Ascending aorta (tissue), 2 donors: ENCODE measurements at regions not wholly inside any gene's neighbourhood (a gene's known extent, or its start where the extent isn't known, plus 50 kb on each side); places are given as distances from the start of the nearest gene placed in this dataset.

Source experiments
- DNase-seq, 2 donors: peaks; one replicate each; pipeline ENCODE4 v3.0.0-alpha.2; 2019; ENCODE audit warnings: low spot score in 2 of 2
- H3K27ac ChIP-seq, 2 donors: fragments of 200-600 bp; sonication (generic); one replicate each; pipeline ENCODE4 v1.5.1; 2016 to 2017; ENCODE audit warnings: mild to moderate bottlenecking in 1 of 2
- H3K27me3 ChIP-seq: fragments of 200-600 bp; sonication (generic); one replicate; pipeline ENCODE4 v1.5.1; 2017
- H3K36me3 ChIP-seq, 2 donors: fragments of 200-600 bp; sonication (generic); one replicate each; pipeline ENCODE4 v1.5.1; 2016
- H3K4me1 ChIP-seq, 2 donors: fragments of 200-600 bp; sonication (generic); one replicate each; pipeline ENCODE4 v1.5.1; 2016 to 2017; ENCODE audit warnings: mild to moderate bottlenecking in 1 of 2
- H3K4me3 ChIP-seq, 2 donors: fragments of 200-600 bp; sonication (generic); one replicate each; pipeline ENCODE4 v1.5.1; 2016 to 2017; ENCODE audit warnings: mild to moderate bottlenecking in 1 of 2
- H3K9me3 ChIP-seq, 2 donors: fragments of 200-600 bp; sonication (generic); one replicate each; pipeline ENCODE4 v1.5.1; 2016
- intact Hi-C: fragments of 100-400 bp; cut with DNase I; formaldehyde crosslinking; loops from one replicate; pipeline ENCODE4 v1.15.1; 2023
- TF ChIP-seq, protein P1 (sequence below), 3 experiments: fragments of 200-600 bp in 2 of 3; fragments of 450-650 bp in 1 of 3; sonication (generic) in 2 of 3; IDR thresholded peaks; one replicate each; pipeline ENCODE4 v1.5.1; 2016 to 2019; ENCODE audit warnings: antibody characterized with exemption in 3 of 3, mild to moderate bottlenecking in 1 of 3, moderate library complexity in 1 of 3

DNA sequence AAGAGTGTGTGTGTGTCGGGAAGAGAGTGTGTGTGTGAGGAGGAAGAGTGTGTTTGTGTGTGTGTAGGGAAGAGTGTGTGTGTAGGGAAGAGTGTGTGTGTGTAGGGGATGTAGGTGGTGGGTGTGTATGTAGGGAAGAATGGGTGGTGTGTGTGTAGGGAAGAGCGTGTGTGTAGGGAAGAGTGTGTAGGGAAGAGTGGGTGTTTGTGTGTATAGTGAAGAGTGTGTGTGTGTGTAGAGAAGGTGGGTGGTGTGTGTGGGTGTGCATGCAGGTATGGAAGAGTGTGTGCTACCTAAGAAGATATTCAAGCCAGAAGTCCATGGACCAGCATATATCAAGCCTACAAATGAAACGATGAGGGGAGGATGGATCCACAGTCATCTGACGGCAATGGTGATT is 265.8 kb downstream of the FGF9 start:
- H3K9me3 ChIP-seq, result no peaks in the 10 kb centered on the region
- intact Hi-C loops, result no loop called here
- H3K4me3 ChIP-seq, result no peak overlapping the region
- TF ChIP-seq, protein P1, sequence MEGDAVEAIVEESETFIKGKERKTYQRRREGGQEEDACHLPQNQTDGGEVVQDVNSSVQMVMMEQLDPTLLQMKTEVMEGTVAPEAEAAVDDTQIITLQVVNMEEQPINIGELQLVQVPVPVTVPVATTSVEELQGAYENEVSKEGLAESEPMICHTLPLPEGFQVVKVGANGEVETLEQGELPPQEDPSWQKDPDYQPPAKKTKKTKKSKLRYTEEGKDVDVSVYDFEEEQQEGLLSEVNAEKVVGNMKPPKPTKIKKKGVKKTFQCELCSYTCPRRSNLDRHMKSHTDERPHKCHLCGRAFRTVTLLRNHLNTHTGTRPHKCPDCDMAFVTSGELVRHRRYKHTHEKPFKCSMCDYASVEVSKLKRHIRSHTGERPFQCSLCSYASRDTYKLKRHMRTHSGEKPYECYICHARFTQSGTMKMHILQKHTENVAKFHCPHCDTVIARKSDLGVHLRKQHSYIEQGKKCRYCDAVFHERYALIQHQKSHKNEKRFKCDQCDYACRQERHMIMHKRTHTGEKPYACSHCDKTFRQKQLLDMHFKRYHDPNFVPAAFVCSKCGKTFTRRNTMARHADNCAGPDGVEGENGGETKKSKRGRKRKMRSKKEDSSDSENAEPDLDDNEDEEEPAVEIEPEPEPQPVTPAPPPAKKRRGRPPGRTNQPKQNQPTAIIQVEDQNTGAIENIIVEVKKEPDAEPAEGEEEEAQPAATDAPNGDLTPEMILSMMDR (IDR thresholded peaks at IDR 0.05), result no peak
- no peak overlapping the region for H3K27ac ChIP-seq
- H3K36me3 ChIP-seq, result no peaks in the 10 kb centered on the region
- no peak for DNase-seq
- no peaks in the 10 kb centered on the region for H3K4me1 ChIP-seq
- H3K27me3 ChIP-seq, result no peaks in the 10 kb centered on the region

DNA sequence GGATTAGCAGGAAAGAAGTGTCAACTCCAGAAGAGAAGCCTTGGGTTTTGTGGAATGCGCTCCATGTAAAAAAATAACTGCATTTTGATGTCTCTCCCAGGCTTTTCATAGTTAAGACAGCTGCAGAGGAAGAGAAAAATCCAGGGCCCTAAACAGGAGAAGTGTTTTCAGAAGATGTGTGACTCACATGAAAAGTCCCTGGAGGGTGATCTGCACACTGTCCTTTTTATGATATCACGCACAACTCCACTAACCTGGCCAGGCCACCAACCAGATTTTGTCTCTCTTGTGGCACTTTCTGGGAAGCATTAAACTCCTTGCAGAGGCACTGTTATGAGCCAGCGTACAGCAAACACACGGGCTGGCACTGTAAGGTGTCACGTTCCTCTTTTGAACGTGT is 267.3 kb downstream of the FGF9 start:
- intact Hi-C loops, result no loop called here
- TF ChIP-seq, protein P1 (IDR thresholded peaks at IDR 0.05), result no peak
- H3K9me3 ChIP-seq, result no peaks in the 10 kb centered on the region
- H3K36me3 ChIP-seq, result no peaks in the 10 kb centered on the region
- no peaks in the 10 kb centered on the region for H3K27me3 ChIP-seq
- no peak overlapping the region for H3K4me3 ChIP-seq
- DNase-seq, result no peak
- no peak overlapping the region for H3K27ac ChIP-seq
- no peaks in the 10 kb centered on the region for H3K4me1 ChIP-seq

DNA sequence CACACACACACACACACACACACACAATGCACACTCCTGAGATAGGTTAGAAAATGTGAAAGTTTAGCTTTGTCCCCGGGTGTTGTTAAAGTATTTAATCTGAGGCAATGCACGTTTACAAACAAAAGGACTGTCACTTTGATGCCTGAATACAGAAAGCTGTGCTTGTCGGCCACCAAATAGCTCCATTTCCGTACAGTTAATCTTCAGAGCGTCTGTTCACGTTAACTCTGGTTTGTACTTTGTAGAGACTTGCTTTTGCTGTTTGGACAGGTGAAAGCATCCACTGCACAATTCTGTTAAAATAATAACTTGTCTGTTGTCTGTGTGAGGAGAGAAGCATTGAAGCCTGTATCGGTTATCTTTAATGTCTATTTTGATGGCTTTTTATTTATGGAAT is 267.8 kb downstream of the FGF9 start:
- no peaks in the 10 kb centered on the region for H3K4me1 ChIP-seq
- H3K27ac ChIP-seq, result no peak overlapping the region
- TF ChIP-seq, protein P1 (IDR thresholded peaks at IDR 0.05), result no peak
- no peaks in the 10 kb centered on the region for H3K27me3 ChIP-seq
- no peaks in the 10 kb centered on the region for H3K36me3 ChIP-seq
- DNase-seq, result no peak
- intact Hi-C loops, result no loop called here
- no peaks in the 10 kb centered on the region for H3K9me3 ChIP-seq
- no peak overlapping the region for H3K4me3 ChIP-seq

DNA sequence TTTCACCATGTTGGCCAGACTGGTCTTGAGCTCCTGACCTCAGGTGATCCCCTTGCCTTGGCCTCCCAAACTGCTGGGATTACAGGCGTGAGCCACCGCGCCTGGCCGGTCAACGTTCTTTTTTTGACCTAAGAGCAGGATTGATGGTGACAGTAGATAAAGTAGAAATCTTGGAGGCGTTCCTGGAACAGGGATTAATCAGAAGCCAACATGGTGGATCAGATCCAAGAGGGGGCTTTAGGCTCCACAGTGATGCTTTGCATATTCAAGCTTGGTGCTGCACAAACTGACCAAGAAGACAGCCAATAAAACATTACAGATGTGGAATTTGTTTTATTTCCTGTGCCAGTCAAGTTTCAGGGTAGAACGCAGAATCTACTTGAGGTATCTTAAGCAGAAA is 271.2 kb downstream of the FGF9 start:
- peaks cover 0 to 6% of the 10 kb centered on the region in 2 donors for H3K9me3 ChIP-seq
- H3K4me3 ChIP-seq, result no peak overlapping the region
- H3K27me3 ChIP-seq, result no peaks in the 10 kb centered on the region
- no peak overlapping the region for H3K27ac ChIP-seq
- DNase-seq, result no peak
- H3K36me3 ChIP-seq, result no peaks in the 10 kb centered on the region
- intact Hi-C loops, result no loop called here
- TF ChIP-seq, protein P1 (IDR thresholded peaks at IDR 0.05), result no peak
- no peaks in the 10 kb centered on the region for H3K4me1 ChIP-seq

DNA sequence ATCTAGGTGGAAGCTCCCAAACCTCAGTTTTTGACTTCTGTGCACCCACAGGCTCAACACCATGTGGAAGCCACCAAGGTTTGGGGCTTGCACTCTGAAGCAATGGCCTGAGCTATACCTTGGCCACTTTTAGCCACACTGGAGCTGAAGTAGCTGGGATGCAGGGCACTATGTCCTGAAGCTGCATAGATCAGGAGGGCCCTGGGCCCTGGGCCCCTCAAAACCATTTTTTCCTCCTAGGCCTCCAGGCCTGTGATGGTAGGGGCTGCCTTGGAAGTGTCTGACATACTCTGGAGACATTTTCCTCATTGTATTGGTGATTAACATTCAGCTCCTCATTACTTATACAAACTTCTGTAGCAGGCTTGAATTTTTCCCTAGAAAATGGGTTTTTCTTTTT is 273.7 kb downstream of the FGF9 start:
- DNase-seq, result no peak
- TF ChIP-seq, protein P1 (IDR thresholded peaks at IDR 0.05), result no peak
- H3K9me3 ChIP-seq, result peaks cover 0 to 6% of the 10 kb centered on the region in 2 donors
- H3K27me3 ChIP-seq, result no peaks in the 10 kb centered on the region
- H3K27ac ChIP-seq, result no peak overlapping the region
- H3K4me1 ChIP-seq, result no peaks in the 10 kb centered on the region
- intact Hi-C loops, result no loop called here
- H3K4me3 ChIP-seq, result no peak overlapping the region
- no peaks in the 10 kb centered on the region for H3K36me3 ChIP-seq

DNA sequence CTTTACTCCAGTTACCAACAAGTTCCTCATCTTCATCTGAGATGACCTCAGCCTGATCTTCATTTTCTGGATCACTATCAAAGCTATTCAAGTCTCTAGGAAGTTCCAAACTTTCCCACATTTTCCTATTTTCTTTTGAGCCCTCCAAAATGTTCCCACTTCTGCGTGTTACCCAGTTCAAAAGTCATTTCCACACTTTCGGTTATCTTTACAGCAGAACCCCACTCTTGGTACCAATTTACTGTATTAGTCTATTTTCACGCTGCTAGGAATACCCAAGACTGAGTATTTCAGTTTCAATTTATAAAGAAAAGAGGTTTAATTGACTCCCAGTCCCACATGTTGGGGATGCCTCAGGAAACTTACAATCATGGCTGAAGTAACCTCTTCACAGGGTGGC is 274.3 kb downstream of the FGF9 start:
- Histone ChIP-seq H3K27me3 (no peaks in the 10 kb centered on the region), H3K36me3 (no peaks in the 10 kb centered on the region), H3K4me3 (no peak overlapping the region), H3K9me3 (peaks cover 0 to 6% of the 10 kb centered on the region in 2 donors), H3K27ac (no peak overlapping the region), H3K4me1 (no peaks in the 10 kb centered on the region)
- intact Hi-C loops, result no loop called here
- TF ChIP-seq, protein P1 (IDR thresholded peaks at IDR 0.05), result no peak
- DNase-seq, result no peak
